HG03025 (cell line): ENCODE measurements at regions not wholly inside any gene's neighbourhood (a gene's known extent, or its start where the extent isn't known, plus 50 kb on each side); places are given as distances from the start of the nearest gene placed in this dataset.

Source experiments
- ATAC-seq: cut with Tn5 transposase; IDR thresholded peaks from one replicate; pipeline ENCODE4 v1.9.1; 2021; ENCODE audit warnings: mild to moderate bottlenecking, moderate library complexity; ENCODE audit not compliant: unreplicated experiment, low FRiP score

GRCh38 chr13:80448725-80449124, 107.8 kb upstream of the SPRY2 start:
- no peak for ATAC-seq

DNA sequence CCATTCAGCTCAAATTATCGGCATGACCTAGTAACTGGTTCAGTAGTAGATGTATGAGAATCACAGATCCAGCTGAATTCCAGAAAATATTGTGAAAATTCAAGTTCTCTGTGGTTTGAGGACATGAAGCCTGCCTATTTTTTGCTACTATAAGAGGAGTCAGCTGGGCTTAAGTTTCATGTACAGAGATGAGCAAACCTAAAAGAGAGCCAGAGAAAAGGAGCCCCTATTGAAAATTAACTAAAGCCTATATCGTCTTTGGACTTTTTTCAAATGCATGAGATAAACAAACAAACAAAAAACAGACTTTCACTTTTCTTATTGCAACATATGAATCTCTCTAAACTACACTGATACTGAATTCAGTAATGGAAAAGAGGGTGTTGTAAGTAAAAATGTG, 106.8 kb upstream of the SPRY2 start:
- ATAC-seq: no peak

- ATAC-seq: no peak
Measured at GRCh38 chr13:80444240-80445015, 103.5 kb upstream of the SPRY2 start.

DNA sequence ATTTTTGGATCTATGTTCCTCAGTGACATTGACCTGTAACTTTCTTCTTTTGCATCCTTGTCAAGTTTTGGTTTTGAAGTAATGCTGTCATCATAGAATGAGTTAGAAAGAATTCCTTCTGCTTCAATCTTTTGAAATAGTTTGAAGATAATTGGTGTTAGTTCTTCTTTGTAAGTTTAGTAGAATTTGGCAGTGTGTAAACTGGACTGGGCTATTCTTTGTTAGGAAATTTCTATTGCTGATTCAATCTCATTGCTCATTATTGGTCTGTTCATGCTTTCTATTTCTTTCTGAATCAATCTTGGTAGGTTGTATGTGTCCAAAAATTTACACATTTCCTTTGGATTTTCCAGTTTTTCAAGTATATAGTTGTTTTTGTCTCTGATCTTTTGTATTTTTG, 101.7 kb upstream of the SPRY2 start:
- ATAC-seq: no peak

DNA sequence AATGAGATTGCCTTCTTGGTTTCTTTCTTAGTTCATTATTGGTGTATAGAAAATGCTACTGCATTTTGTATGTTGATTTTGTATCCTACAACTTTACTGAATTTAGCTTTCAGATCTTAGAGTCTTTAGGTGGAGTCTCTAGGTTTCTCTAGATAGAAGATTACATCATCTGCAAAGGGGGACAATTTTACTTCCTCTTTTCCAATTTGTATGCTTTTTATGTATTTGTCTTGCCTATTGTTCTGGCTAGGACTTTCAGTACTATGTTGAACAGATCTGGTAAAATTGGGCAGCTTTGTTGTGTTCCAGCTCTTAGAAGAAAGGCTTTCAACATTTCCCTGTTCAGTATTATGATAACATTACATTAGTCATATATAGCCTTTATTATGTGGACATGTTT, 101.0 kb upstream of the SPRY2 start:
- no peak for ATAC-seq

GRCh38 chr13:80438521-80438920, 97.6 kb upstream of the SPRY2 start:
- no peak for ATAC-seq

- ATAC-seq: no peak
Measured at GRCh38 chr13:80437231-80437630, 96.3 kb upstream of the SPRY2 start.

DNA sequence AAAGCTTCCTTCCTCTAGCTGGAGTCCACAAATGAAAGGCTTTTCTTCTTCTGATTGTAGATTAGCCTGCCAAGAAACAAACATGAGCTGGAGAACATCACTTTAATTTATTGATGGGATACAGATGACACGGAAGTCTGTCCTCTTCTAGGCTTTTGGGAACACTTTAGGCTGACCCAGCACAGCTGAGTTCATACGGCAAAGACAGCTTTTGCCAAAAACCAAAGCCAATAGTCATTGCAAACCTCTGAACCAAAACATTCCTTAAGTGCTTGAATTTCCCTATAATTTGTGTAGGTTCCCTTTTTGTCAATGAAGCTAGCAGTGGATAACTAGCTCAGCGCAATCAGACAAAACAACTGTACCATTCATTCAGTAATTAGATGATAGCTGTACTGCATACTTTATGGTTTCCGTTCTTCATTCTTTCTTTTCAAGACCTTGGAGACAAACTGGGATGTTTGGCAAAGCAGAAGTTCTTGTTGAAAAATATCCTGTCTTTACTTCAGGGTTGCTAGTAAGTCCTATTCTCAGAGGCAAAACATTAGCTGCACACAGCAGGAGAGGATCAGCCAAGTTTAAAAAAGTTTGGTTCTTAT, 95.7 kb upstream of the SPRY2 start:
- no peak for ATAC-seq

- ATAC-seq: no peak
Measured at GRCh38 chr13:80430561-80430960, 89.6 kb upstream of the SPRY2 start.

GRCh38 chr13:80428349-80429096, 87.6 kb upstream of the SPRY2 start:
- ATAC-seq: no peak

DNA sequence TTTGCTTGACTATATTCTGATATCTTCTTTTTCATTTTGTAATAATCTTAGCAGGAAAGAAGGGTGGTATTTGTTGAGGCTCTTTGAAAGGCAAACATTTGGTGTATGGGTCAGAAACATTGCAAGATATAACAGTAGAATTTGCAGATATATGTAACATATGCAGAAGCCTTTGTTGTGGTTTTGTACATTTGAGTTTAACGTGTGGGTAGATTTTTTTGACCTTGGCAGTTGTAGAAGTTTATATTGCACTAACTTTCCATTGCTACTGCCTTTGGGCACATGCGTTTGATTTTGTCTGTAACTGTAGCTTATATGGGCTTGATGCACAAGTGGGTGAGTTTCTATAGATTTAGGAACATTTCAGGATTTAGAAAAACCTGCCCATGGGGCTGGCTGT, 78.5 kb upstream of the SPRY2 start:
- ATAC-seq: no peak

- ATAC-seq: no peak
Measured at GRCh38 chr13:80413611-80414010, 72.7 kb upstream of the SPRY2 start.

- no peak for ATAC-seq
Measured at GRCh38 chr13:80408270-80408669, 67.3 kb upstream of the SPRY2 start.

GRCh38 chr13:80400865-80401426, 60.0 kb upstream of the SPRY2 start:
- ATAC-seq: no peak

- ATAC-seq: no peak
Measured at GRCh38 chr13:80400164-80400864, 59.4 kb upstream of the SPRY2 start.

GRCh38 chr13:80399340-80400163, 58.6 kb upstream of the SPRY2 start:
- no peak for ATAC-seq
